Tibial nerve (tissue), 3 donors: ENCODE measurements at regions not wholly inside any gene's neighbourhood (a gene's known extent, or its start where the extent isn't known, plus 50 kb on each side); places are given as distances from the start of the nearest gene placed in this dataset.

Experiments
- POLR2A ChIP-seq, 2 donors: fragments of 450-650 bp; IDR thresholded peaks; one replicate each; pipeline ENCODE4 v1.6.1; 2017; ENCODE audit warnings: antibody characterized with exemption in 2 of 2, mild to moderate bottlenecking in 2 of 2, moderate library complexity in 2 of 2
- TF ChIP-seq, protein P1 (sequence below), 5 experiments: fragments of 200-600 bp in 3 of 5; fragments of 450-650 bp in 2 of 5; sonication (generic) in 3 of 5; IDR thresholded peaks; one replicate each; pipeline ENCODE4 v1.5.1; 2016 to 2019; ENCODE audit warnings: antibody characterized with exemption in 5 of 5, mild to moderate bottlenecking in 3 of 5, moderate library complexity in 2 of 5

- TF ChIP-seq POLR2A (IDR thresholded peaks at IDR 0.05), result no peak
- TF ChIP-seq, protein P1, sequence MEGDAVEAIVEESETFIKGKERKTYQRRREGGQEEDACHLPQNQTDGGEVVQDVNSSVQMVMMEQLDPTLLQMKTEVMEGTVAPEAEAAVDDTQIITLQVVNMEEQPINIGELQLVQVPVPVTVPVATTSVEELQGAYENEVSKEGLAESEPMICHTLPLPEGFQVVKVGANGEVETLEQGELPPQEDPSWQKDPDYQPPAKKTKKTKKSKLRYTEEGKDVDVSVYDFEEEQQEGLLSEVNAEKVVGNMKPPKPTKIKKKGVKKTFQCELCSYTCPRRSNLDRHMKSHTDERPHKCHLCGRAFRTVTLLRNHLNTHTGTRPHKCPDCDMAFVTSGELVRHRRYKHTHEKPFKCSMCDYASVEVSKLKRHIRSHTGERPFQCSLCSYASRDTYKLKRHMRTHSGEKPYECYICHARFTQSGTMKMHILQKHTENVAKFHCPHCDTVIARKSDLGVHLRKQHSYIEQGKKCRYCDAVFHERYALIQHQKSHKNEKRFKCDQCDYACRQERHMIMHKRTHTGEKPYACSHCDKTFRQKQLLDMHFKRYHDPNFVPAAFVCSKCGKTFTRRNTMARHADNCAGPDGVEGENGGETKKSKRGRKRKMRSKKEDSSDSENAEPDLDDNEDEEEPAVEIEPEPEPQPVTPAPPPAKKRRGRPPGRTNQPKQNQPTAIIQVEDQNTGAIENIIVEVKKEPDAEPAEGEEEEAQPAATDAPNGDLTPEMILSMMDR (IDR thresholded peaks at IDR 0.05), result no peak
Observed at GRCh38 chr9:30258094-30258493, 2126.3 kb upstream of the ACO1 start.
